Subcutaneous abdominal adipose tissue (tissue), 5 donors: ENCODE measurements at regions not wholly inside any gene's neighbourhood (a gene's known extent, or its start where the extent isn't known, plus 50 kb on each side); places are given as distances from the start of the nearest gene placed in this dataset.

Experiments
- H3K27ac ChIP-seq: one replicate; pipeline ENCODE4 v1.7.0; 2013; ENCODE audit warnings: low read depth, mild to moderate bottlenecking, inconsistent platforms, low read length, moderate library complexity
- H3K27me3 ChIP-seq, 5 donors: one replicate each; pipeline ENCODE4 v1.7.0; 2013; ENCODE audit warnings: low read length in 5 of 5, inconsistent platforms in 1 of 5; ENCODE audit not compliant: control insufficient read depth in 5 of 5, insufficient read depth in 4 of 5
- H3K36me3 ChIP-seq, 5 donors: one replicate each; pipeline ENCODE4 v1.7.0; 2013; ENCODE audit warnings: low read length in 5 of 5; ENCODE audit not compliant: control insufficient read depth in 5 of 5, insufficient read depth in 5 of 5
- H3K4me1 ChIP-seq, 5 donors: one replicate each; pipeline ENCODE4 v1.7.0; 2013; ENCODE audit warnings: low read length in 5 of 5, mild to moderate bottlenecking in 3 of 5, moderate library complexity in 1 of 5; ENCODE audit not compliant: control insufficient read depth in 5 of 5, insufficient read depth in 5 of 5
- H3K4me3 ChIP-seq, 5 donors: one replicate each; pipeline ENCODE4 v1.7.0; 2013; ENCODE audit warnings: low read length in 5 of 5, low read depth in 1 of 5
- H3K9ac ChIP-seq, 5 donors: one replicate each; pipeline ENCODE4 v1.7.0; 2013; ENCODE audit warnings: low read length in 5 of 5, mild to moderate bottlenecking in 4 of 5, moderate library complexity in 3 of 5
- H3K9me3 ChIP-seq, 5 donors: one replicate each; pipeline ENCODE4 v1.7.0; 2013; ENCODE audit warnings: low read length in 5 of 5; ENCODE audit not compliant: control insufficient read depth in 5 of 5
- donor health status: healthy.
- donor health status: healthy.
- donor health status: healthy.
- donor health status: healthy.
- donor health status: healthy.

DNA sequence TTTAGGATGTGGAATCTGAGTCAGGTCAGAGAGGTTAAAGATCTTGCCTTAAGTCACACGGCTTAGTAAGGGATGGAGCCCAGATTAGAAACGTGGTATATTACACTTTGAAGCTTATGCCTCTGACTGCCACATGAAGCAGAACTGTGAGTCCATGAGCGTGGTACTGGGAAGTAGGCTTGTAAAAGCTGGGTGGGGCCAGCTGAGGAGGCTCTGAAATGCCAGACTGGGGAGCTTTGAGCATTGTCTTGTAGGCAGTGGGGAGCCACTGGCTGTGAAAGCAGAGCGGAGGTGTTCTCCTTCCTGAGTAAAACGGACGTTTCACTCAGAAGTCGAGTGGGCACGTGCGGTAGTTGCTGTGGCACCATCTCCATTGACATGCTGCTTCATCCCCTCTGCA is 72.6 kb upstream of the USP24 start:
- peaks cover 0 to 4% (median 0%) of the 10 kb centered on the region in 5 donors for H3K27me3 ChIP-seq
- H3K27ac ChIP-seq = no peak overlapping the region
- H3K9me3 ChIP-seq = no peaks in the 10 kb centered on the region
- H3K36me3 ChIP-seq = no peaks in the 10 kb centered on the region
- H3K4me1 ChIP-seq = peaks cover 0 to 2% (median 0%) of the 10 kb centered on the region in 5 donors
- peak overlapping the region in 1 of 5 donors; percentile 23 for H3K4me3 ChIP-seq
- H3K9ac ChIP-seq = no peak overlapping the region

DNA sequence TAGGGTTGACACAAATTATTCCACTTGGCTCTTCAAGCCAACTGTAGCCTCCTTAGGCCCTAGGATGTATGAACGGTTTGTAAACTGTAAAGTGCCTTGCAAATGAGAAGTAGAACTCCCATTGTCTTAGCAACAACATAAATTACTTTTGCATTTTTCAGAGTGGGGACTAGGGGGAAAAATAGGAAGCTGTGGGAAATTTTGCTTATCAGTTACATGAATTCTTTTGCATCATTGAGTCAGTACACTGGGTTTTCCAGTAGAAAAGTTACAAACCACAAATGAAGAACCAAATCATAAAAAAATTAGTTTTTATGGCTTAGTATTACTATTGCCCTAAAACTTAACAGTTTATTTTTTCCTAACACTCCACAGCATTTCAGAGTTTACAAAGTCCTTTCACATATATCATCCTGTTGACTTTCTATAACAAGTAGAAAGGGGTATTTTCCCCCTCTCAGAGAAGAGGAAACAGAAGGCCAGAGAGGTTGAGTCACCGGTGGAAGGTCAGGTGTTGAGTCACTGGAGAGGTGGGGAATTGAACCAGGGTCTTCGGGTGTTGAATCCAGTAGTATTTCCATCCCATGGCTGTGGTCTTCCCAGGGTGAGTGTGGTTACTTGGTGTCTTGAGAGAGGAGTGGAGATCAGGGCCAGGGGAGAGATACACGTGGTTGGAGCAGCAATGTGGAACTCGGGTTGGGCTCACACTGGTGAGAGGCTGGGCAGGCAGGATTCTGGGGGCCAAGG is 71.9 kb upstream of the USP24 start:
- H3K9me3 ChIP-seq = no peaks in the 10 kb centered on the region
- no peak overlapping the region for H3K9ac ChIP-seq
- no peak overlapping the region for H3K27ac ChIP-seq
- peaks cover 0 to 4% (median 0%) of the 10 kb centered on the region in 5 donors for H3K27me3 ChIP-seq
- no peak overlapping the region for H3K4me3 ChIP-seq
- H3K36me3 ChIP-seq = no peaks in the 10 kb centered on the region
- peaks cover 0 to 2% (median 0%) of the 10 kb centered on the region in 5 donors for H3K4me1 ChIP-seq

DNA sequence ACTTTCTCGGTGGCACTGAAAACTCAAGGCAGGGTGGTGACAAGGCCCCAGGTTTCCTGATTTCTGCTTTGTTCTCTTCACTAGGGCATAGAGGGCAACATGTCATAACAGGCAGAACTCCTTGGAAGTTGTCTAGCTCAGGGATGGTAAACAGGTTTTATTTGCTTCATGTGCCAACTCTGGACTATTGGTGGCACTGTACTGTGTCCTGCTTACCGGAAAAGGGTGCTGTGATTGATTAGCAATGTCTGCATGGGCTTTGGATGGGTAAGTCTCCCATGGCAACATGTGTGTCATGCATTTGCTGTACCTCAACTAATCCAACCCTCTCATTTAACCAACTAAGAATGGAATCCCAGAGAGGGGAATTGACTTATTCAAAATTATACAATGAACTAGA is 70.7 kb upstream of the USP24 start:
- Histone ChIP-seq H3K9ac (no peak overlapping the region), H3K4me3 (no peak overlapping the region), H3K27ac (no peak overlapping the region), H3K4me1 (peaks cover 0 to 2% (median 0%) of the 10 kb centered on the region in 5 donors), H3K9me3 (no peaks in the 10 kb centered on the region), H3K27me3 (peaks cover 0 to 4% (median 0%) of the 10 kb centered on the region in 5 donors), H3K36me3 (no peaks in the 10 kb centered on the region)

DNA sequence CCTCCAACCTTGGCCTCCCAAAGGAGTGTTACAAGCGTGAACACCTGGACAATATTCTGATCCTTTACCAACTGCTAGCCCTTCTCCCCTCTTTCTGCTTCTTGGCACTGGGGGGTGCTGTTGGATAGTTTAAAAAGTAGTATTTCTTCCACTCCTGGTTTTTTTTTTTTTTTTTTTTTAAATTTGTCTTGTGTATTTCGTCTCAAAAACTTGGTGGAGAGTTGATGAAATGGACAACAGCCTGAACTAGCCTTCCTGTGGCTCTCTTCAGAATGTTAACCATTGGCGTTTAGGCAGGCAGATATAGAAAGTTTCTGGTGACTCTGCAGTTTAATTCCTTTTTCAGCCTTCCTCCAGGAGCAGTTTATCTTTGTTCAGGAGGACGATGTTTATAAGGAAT is 69.7 kb upstream of the USP24 start:
- Histone ChIP-seq H3K4me1 (peaks cover 0 to 2% (median 0%) of the 10 kb centered on the region in 5 donors), H3K4me3 (no peak overlapping the region), H3K9ac (no peak overlapping the region), H3K27ac (no peak overlapping the region), H3K9me3 (no peaks in the 10 kb centered on the region), H3K36me3 (no peaks in the 10 kb centered on the region), H3K27me3 (peaks cover 0 to 4% (median 0%) of the 10 kb centered on the region in 5 donors)

DNA sequence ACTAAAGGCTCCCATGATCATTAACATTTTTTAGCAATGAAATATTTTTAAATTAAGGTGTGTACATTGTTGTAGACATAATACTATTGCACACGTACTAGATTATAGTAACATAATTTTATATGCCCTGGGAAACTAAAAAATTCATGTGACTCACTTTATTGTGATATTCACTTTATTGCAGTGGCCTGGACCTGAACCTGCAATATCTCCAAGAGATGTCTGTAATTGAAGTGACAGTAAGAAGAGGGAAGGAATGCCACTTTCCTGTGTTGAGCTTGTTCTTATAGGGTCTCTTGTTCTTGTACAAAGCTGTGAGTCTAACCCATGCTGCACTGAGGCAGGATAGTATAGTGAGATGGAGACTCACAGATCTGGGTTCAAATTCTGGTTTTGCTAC is 66.9 kb upstream of the USP24 start:
- Histone ChIP-seq H3K4me3 (no peak overlapping the region), H3K4me1 (peaks cover 4 to 5% (median 5%) of the 10 kb centered on the region in 5 donors), H3K9me3 (no peaks in the 10 kb centered on the region), H3K27ac (no peak overlapping the region), H3K36me3 (no peaks in the 10 kb centered on the region), H3K9ac (no peak overlapping the region), H3K27me3 (no peaks in the 10 kb centered on the region)

DNA sequence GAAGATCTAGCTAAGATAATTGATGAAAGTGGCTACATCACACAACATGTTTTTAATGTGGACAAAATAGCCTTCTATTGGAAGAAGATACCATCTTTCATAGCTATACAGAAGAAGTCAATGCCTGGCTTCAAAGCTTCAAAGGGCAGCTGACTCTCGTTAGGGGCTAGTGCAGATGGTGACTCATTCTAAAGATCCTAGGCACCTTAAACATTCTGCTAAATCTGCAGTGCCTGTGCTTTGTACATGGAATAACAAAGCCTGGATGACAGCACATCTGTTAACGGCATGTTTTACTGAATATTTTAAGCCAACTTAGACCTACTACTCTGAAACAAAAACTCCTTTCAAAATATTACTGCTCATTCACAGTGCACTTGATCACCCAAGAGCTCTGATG is 65.6 kb upstream of the USP24 start:
- H3K4me1 ChIP-seq = peaks cover 8 to 18% (median 17%) of the 10 kb centered on the region in 5 donors
- H3K4me3 ChIP-seq = no peak overlapping the region
- no peaks in the 10 kb centered on the region for H3K27me3 ChIP-seq
- H3K9me3 ChIP-seq = no peaks in the 10 kb centered on the region
- no peak overlapping the region for H3K27ac ChIP-seq
- no peaks in the 10 kb centered on the region for H3K36me3 ChIP-seq
- no peak overlapping the region for H3K9ac ChIP-seq

DNA sequence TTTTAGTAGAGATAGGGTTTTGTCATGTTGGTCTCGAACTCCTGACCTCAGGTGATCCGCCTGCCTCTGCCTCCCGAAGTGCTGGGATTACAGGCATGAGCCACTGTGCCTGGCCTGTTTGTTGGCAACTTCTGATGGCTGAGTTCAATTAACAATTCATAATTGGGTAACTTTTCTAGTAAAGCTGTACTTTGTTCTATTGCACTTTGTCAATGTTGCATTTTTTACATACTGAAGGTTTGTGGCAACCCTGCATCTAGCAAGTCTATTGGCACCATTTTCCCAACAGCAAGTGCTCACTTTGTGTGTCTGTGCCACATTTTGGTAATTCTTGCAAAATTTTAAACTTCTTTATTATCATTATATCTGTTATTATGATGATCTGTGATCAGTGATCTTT is 64.5 kb upstream of the USP24 start:
- H3K9ac ChIP-seq = no peak overlapping the region
- H3K27ac ChIP-seq = no peak overlapping the region
- no peaks in the 10 kb centered on the region for H3K36me3 ChIP-seq
- no peaks in the 10 kb centered on the region for H3K27me3 ChIP-seq
- no peaks in the 10 kb centered on the region for H3K9me3 ChIP-seq
- H3K4me1 ChIP-seq = peaks cover 8 to 27% (median 22%) of the 10 kb centered on the region in 5 donors
- H3K4me3 ChIP-seq = no peak overlapping the region

DNA sequence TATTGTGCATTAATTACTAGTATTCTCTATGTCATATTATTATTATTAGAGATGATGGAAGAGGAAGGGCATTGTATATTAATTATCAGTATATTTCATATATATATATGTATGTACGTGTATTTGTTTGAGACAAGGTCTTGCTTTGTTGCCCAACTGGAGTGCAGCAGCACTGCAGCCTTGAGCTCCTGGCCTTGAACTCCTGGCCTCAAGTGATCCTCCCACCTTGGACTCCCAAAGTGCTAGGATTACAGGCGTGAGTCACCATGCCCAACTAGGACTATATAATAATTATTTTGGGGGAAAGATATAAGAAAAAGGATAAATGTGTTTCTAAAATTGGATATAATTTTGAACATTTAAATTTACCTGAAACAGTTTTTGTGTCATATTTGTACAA is 63.2 kb upstream of the USP24 start:
- Histone ChIP-seq H3K4me3 (no peak overlapping the region), H3K9ac (peak overlapping the region in 1 of 5 donors; percentile 37), H3K9me3 (no peaks in the 10 kb centered on the region), H3K27me3 (no peaks in the 10 kb centered on the region), H3K4me1 (peaks cover 8 to 27% (median 22%) of the 10 kb centered on the region in 5 donors), H3K27ac (no peak overlapping the region), H3K36me3 (no peaks in the 10 kb centered on the region)

DNA sequence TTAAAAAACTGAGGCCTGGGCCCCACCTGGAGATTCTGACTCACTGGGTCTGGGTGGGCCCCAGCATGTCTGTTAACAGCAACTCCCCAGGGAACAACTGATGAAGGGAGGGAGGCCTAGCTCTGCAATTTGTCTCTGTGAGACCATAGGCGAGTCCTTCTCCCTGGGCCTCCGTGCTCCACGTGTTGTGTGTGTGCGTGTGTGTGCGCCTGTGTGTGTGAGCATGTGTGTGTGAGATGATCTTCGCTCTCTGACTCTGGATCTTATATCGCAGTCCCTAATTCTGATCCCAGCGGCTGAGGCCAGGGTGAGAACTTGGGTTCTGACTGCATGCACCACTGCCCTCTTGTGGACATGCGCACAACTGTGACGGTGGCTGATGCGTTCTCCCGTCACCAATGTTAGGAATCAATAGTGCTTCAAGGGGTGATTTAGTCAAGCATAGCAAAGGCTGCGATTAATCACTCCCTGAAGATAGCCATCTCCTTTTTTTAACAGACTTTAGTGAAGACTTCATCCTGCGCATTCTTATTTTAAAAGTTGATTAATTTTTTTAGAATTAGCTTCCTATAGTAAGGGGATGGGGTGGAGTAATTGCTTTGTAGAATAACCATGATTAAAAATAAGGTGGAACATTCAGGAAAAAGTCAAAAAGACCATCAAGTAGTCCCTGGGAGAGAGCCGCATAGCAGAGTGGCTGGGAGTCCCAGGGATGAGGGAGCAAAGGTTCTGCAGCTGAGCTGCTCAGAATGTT is 62.4 kb upstream of the USP24 start:
- Histone ChIP-seq H3K4me3 (peak overlapping the region in 1 of 5 donors; percentile 31), H3K36me3 (no peaks in the 10 kb centered on the region), H3K9me3 (no peaks in the 10 kb centered on the region), H3K27ac (peak overlapping the region; percentile 89), H3K4me1 (peaks cover 8 to 27% (median 22%) of the 10 kb centered on the region in 5 donors), H3K27me3 (no peaks in the 10 kb centered on the region), H3K9ac (peak overlapping the region in 1 of 5 donors; percentile 37)
